SU-DHL-6 (cell line): ENCODE measurements at regions not wholly inside any gene's neighbourhood (a gene's known extent, or its start where the extent isn't known, plus 50 kb on each side); places are given as distances from the start of the nearest gene placed in this dataset.

ENCODE experiments used
- H2AFZ ChIP-seq: fragments of 200-600 bp; sonication (generic); 2 replicates; pipeline ENCODE4 v1.6.1; 2014; ENCODE audit warnings: low read depth, mild to moderate bottlenecking, moderate library complexity, mixed read lengths, antibody characterized with exemption, low read length; ENCODE audit not compliant: severe bottlenecking
- H3F3A ChIP-seq: fragments of 200-600 bp; shearing (Covaris generic); 2 replicates; pipeline ENCODE4 v1.6.0; 2016; ENCODE audit warnings: antibody characterized with exemption, mild to moderate bottlenecking; ENCODE audit not compliant: insufficient read depth
- H3K27ac ChIP-seq: fragments of 200-600 bp; sonication (generic); 2 replicates; pipeline ENCODE4 v1.5.1; 2016; ENCODE audit warnings: low read depth, mild to moderate bottlenecking, low read length, moderate library complexity, mixed read lengths
- H3K27me3 ChIP-seq: fragments of 200-600 bp; sonication (generic), shearing (Covaris generic); 2 replicates; pipeline ENCODE4 v1.6.0; 2014; ENCODE audit warnings: mild to moderate bottlenecking, low read length
- H3K36me3 ChIP-seq: fragments of 200-600 bp; sonication (generic); 2 replicates; pipeline ENCODE4 v1.6.1; 2014; ENCODE audit warnings: mild to moderate bottlenecking, low read length, mixed read lengths
- H3K4me2 ChIP-seq: fragments of 300-600, 200-600 bp; shearing (Covaris generic), sonication (generic); 2 replicates; pipeline ENCODE4 v1.6.0; 2014; ENCODE audit warnings: low read length, low read depth, mild to moderate bottlenecking; ENCODE audit not compliant: poor library complexity, severe bottlenecking
- H3K4me3 ChIP-seq: fragments of 200-600 bp; sonication (generic); 2 replicates; pipeline ENCODE4 v1.5.1; 2014; ENCODE audit warnings: antibody characterized with exemption, low read length, mild to moderate bottlenecking, mixed read lengths; ENCODE audit not compliant: insufficient read depth, poor library complexity, severe bottlenecking
- H3K79me2 ChIP-seq: fragments of 200-600 bp; sonication (generic); 2 replicates; pipeline ENCODE4 v1.6.1; 2014; ENCODE audit warnings: mild to moderate bottlenecking, low read length, moderate library complexity; ENCODE audit not compliant: insufficient read depth
- H3K9ac ChIP-seq: fragments of 200-600 bp; sonication (generic); 2 replicates; pipeline ENCODE4 v1.7.0; 2014; ENCODE audit warnings: mild to moderate bottlenecking, low read length
- H3K9me2 ChIP-seq: fragments of 200-600 bp; sonication (generic); replicated peaks from 2 replicates; pipeline ENCODE4 v1.6.1; 2014; ENCODE audit warnings: low read length; ENCODE audit not compliant: insufficient read depth
- H3K9me3 ChIP-seq: fragments of 200-600 bp; sonication (generic); 2 replicates; pipeline ENCODE4 v1.6.1; 2014; ENCODE audit warnings: low read length, mixed read lengths; ENCODE audit not compliant: insufficient read depth
- H4K20me1 ChIP-seq: fragments of 200-600 bp; sonication (generic); 2 replicates; pipeline ENCODE4 v1.6.1; 2014; ENCODE audit warnings: low read depth, mild to moderate bottlenecking, antibody characterized with exemption, low read length, moderate library complexity, mixed read lengths
- EZH2phosphoT487 ChIP-seq: fragments of 200-600 bp; sonication (generic), shearing (Covaris generic); conservative IDR thresholded peaks from 2 replicates; pipeline ENCODE4 v1.6.1; 2018; ENCODE audit warnings: mild to moderate bottlenecking, antibody characterized with exemption, low read length, moderate library complexity, mixed read lengths
- TF ChIP-seq, protein P1 (sequence below): fragments of 200-600 bp; sonication (generic); IDR thresholded peaks from one replicate; pipeline ENCODE4 v1.5.1; 2017; ENCODE audit warnings: antibody characterized with exemption, mild to moderate bottlenecking, low read length, moderate library complexity; ENCODE audit not compliant: insufficient read depth, poor library complexity, severe bottlenecking

DNA sequence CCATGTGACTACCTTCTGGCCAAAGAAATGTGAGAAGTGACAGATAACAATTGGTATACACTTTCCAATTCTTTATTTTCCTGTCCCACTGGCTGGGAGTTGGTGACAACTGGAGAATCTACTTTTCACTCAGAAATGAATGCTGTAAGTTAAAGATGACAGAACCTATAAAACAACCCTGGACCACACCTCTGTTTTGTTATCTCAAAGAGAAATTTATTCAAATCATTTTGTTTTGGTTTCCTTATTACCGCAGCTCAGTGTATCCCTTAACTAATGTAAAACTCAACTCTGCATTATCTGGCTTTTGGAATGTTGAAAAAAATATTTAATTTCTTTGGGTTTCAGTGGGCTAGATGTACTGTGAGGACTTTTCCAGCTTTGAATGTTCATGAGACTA, 469.8 kb downstream of the PCDH7 start:
- TF ChIP-seq, protein P1, sequence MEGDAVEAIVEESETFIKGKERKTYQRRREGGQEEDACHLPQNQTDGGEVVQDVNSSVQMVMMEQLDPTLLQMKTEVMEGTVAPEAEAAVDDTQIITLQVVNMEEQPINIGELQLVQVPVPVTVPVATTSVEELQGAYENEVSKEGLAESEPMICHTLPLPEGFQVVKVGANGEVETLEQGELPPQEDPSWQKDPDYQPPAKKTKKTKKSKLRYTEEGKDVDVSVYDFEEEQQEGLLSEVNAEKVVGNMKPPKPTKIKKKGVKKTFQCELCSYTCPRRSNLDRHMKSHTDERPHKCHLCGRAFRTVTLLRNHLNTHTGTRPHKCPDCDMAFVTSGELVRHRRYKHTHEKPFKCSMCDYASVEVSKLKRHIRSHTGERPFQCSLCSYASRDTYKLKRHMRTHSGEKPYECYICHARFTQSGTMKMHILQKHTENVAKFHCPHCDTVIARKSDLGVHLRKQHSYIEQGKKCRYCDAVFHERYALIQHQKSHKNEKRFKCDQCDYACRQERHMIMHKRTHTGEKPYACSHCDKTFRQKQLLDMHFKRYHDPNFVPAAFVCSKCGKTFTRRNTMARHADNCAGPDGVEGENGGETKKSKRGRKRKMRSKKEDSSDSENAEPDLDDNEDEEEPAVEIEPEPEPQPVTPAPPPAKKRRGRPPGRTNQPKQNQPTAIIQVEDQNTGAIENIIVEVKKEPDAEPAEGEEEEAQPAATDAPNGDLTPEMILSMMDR: no peak
- no peak for TF ChIP-seq EZH2phosphoT487
- Histone ChIP-seq H3K27me3 (no peaks in the 10 kb centered on the region), H3K9me2 (no peaks in the 10 kb centered on the region), H4K20me1 (no peaks in the 10 kb centered on the region), H3K79me2 (no peaks in the 10 kb centered on the region), H3K4me3 (no peak overlapping the region), H2AFZ (no peak overlapping the region), H3K9me3 (0 out of 2 replicates have a peak, but pooled peaks cover 8% of the 10 kb centered on the region), H3K27ac (no peak overlapping the region), H3K4me2 (no peak overlapping the region), H3K9ac (no peak overlapping the region), H3F3A (no peaks in the 10 kb centered on the region), H3K36me3 (no peaks in the 10 kb centered on the region; the same call in 1 of the 2 replicates)

DNA sequence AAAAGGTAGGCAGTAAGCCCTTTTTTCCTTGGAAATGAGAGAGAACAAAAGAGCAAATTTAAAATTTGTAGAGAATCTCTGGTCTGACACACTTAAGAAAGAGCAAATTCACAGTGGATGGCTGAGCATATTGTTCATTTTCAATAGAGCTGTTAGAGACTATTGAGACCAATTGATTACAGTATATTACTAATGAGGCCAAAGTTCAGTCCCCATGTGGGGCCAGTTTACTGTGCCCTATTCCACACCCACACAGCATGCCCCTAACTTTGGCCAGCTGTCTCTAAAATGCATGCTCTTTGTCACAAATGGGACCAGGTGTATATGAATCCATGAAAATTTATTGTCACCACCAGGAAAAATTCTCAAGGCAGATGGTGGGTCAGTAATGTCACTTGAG, 470.5 kb downstream of the PCDH7 start:
- Histone ChIP-seq H3K27me3 (no peaks in the 10 kb centered on the region), H3K27ac (no peak overlapping the region), H3K9me2 (no peaks in the 10 kb centered on the region), H3K9ac (no peak overlapping the region), H3K79me2 (no peaks in the 10 kb centered on the region), H3K4me3 (no peak overlapping the region), H4K20me1 (no peaks in the 10 kb centered on the region), H3F3A (no peaks in the 10 kb centered on the region), H3K4me2 (no peak overlapping the region), H2AFZ (no peak overlapping the region), H3K36me3 (no peaks in the 10 kb centered on the region; the same call in 1 of the 2 replicates), H3K9me3 (0 out of 2 replicates have a peak, but pooled peaks cover 8% of the 10 kb centered on the region)
- TF ChIP-seq EZH2phosphoT487: no peak
- TF ChIP-seq, protein P1: no peak

DNA sequence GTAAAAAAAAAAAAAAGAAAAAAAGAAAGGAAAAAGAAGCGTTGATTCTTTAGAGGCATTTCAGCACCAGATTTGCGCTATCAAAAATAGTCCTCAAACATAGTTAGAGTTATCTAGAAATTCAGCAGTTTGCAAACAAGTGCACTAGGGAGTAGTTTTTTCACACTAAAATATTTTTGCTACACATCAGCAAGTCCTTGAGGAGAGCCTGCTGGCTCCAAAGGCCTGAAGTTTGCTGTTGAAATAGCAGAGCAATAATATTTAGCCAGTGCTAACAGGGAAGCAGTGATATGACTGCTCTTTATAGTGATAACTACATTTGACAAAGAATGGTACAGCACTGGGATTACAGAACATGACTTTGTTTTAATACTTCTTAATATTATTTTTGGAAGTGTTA, 472.2 kb downstream of the PCDH7 start:
- Histone ChIP-seq H2AFZ (no peak overlapping the region), H3K4me2 (no peak overlapping the region), H3K79me2 (no peaks in the 10 kb centered on the region), H4K20me1 (no peaks in the 10 kb centered on the region), H3K9me3 (0 out of 2 replicates have a peak, but pooled peaks cover 8% of the 10 kb centered on the region), H3K27ac (no peak overlapping the region), H3K36me3 (no peaks in the 10 kb centered on the region), H3K27me3 (no peaks in the 10 kb centered on the region), H3K9me2 (no peaks in the 10 kb centered on the region), H3K4me3 (no peak overlapping the region), H3F3A (no peaks in the 10 kb centered on the region), H3K9ac (no peak overlapping the region)
- no peak for TF ChIP-seq EZH2phosphoT487
- TF ChIP-seq, protein P1: no peak
